H1 (cell line): ENCODE measurements at regions not wholly inside any gene's neighbourhood (a gene's known extent, or its start where the extent isn't known, plus 50 kb on each side); places are given as distances from the start of the nearest gene placed in this dataset.

Experiments used
- CEBPB ChIP-seq: IDR thresholded peaks from 2 replicates; pipeline ENCODE4 v1.6.1; 2012; ENCODE audit warnings: low read depth, low read length
- CREB1 ChIP-seq: IDR thresholded peaks from 2 replicates; pipeline ENCODE4 v1.6.1; 2012; ENCODE audit warnings: inconsistent platforms
- RAD21 ChIP-seq, 2 experiments: IDR thresholded peaks in 1 of 2; conservative IDR thresholded peaks in 1 of 2; 2 replicates each; pipeline ENCODE4 v1.6.1; 2011; ENCODE audit warnings: low read depth in 2 of 2, low read length in 2 of 2, improper control_type of control experiment in 1 of 2, inconsistent platforms in 1 of 2, mild to moderate bottlenecking in 1 of 2, moderate library complexity in 1 of 2

DNA sequence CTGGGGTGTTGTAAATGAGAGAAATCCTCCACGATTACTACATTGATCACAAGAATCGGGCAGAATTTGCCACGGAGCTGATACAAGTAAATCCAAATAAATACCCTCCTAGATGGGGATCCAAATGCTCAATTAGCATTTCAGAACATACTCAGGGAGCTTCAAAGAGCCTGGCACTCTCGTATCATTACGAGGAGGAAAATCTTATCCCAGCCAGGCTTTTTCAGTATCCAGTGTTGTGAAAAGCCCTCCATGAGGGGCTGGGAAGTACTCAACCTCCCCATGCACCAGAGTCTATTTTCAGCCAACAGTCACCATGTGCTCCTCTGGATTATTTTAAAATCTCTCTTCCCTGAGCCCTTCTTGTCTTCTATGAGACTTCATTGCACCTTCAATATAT lies 122.6 kb upstream of the ARRDC4 start (continued):
- no peak for TF ChIP-seq CEBPB
- no peak for TF ChIP-seq RAD21 (IDR thresholded peaks at IDR 0.05 in 1 of 2, conservative IDR thresholded peaks at IDR 0.05 in 1 of 2; ENCODE audit: low read depth in 2 of 2, low read length in 2 of 2)
- no peak for TF ChIP-seq CREB1
